ENCODE measurements at regions not wholly inside any gene's neighbourhood (a gene's known extent, or its start where the extent isn't known, plus 50 kb on each side); places are given as distances from the start of the nearest gene placed in this dataset.

- TF ChIP-seq CTCF (IDR thresholded peaks at IDR 0.05), result no peak
- no peak for TF ChIP-seq POLR2A (IDR thresholded peaks at IDR 0.05)
Observed at GRCh38 chr3:66922058-66922457, 76.0 kb upstream of the KBTBD8 start.
